Duodenal mucosa (tissue), 2 donors: ENCODE measurements at regions not wholly inside any gene's neighbourhood (a gene's known extent, or its start where the extent isn't known, plus 50 kb on each side); places are given as distances from the start of the nearest gene placed in this dataset.

Experiments
- H3K27ac ChIP-seq: one replicate; pipeline ENCODE4 v1.7.0; 2013; ENCODE audit warnings: low read depth, low read length
- H3K27me3 ChIP-seq, 2 donors: one replicate each; pipeline ENCODE4 v1.7.0; 2013; ENCODE audit warnings: low read length in 2 of 2, control low read depth in 1 of 2; ENCODE audit not compliant: insufficient read depth in 2 of 2, control insufficient read depth in 1 of 2
- H3K36me3 ChIP-seq, 2 donors: one replicate each; pipeline ENCODE4 v1.7.0; 2013; ENCODE audit warnings: low read length in 2 of 2, control low read depth in 1 of 2; ENCODE audit not compliant: insufficient read depth in 2 of 2, control insufficient read depth in 1 of 2
- H3K4me1 ChIP-seq, 2 donors: one replicate each; pipeline ENCODE4 v1.7.0; 2013; ENCODE audit warnings: low read length in 2 of 2, control low read depth in 1 of 2; ENCODE audit not compliant: insufficient read depth in 2 of 2, control insufficient read depth in 1 of 2
- H3K4me3 ChIP-seq, 2 donors: one replicate each; pipeline ENCODE4 v1.7.0; 2013; ENCODE audit warnings: low read length in 2 of 2, low read depth in 1 of 2
- H3K9ac ChIP-seq, 2 donors: one replicate each; pipeline ENCODE4 v1.7.0; 2013; ENCODE audit warnings: low read length in 2 of 2, low read depth in 1 of 2
- H3K9me3 ChIP-seq, 2 donors: one replicate each; pipeline ENCODE4 v1.7.0; 2013; ENCODE audit warnings: low read length in 2 of 2, control low read depth in 1 of 2; ENCODE audit not compliant: control insufficient read depth in 1 of 2

GRCh38 chr12:41635626-41636364, 447.7 kb downstream of the PDZRN4 start:
- Histone ChIP-seq H3K27ac (no peak overlapping the region), H3K9ac (no peak overlapping the region), H3K4me1 (no peaks in the 10 kb centered on the region), H3K4me3 (no peak overlapping the region), H3K27me3 (no peaks in the 10 kb centered on the region), H3K9me3 (no peaks in the 10 kb centered on the region), H3K36me3 (no peaks in the 10 kb centered on the region)

- no peak overlapping the region for H3K9ac ChIP-seq
- no peaks in the 10 kb centered on the region for H3K36me3 ChIP-seq
Measured at GRCh38 chr12:41634091-41634490, 446.0 kb downstream of the PDZRN4 start.

DNA sequence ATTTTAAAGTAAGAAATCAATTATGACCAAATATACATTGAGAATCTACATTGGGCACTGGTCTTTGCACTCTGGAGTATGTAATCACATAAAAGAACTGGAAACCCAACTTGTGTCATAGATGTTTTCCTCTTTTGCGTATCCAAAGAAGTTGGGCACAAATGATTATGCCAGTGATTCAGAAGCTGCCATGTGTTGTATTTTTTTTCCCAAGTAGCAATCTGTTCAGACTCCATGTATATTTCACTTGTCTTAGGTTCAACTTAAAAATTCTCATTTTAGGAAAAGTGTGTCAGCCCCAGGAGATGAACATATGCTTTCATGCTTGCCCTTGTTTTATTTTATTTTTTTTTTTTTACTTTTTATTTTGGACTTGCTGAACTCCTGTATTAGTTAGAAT, 441.5 kb downstream of the PDZRN4 start:
- Histone ChIP-seq H3K4me3 (no peak overlapping the region), H3K9me3 (no peaks in the 10 kb centered on the region), H3K9ac (no peak overlapping the region), H3K36me3 (no peaks in the 10 kb centered on the region), H3K27ac (no peak overlapping the region), H3K27me3 (no peaks in the 10 kb centered on the region), H3K4me1 (no peaks in the 10 kb centered on the region)

More at GRCh38 chr12:41634091-41634490, 446.0 kb downstream of the PDZRN4 start:
- Histone ChIP-seq H3K27me3 (no peaks in the 10 kb centered on the region), H3K4me1 (no peaks in the 10 kb centered on the region), H3K9me3 (no peaks in the 10 kb centered on the region), H3K4me3 (no peak overlapping the region), H3K27ac (no peak overlapping the region)

DNA sequence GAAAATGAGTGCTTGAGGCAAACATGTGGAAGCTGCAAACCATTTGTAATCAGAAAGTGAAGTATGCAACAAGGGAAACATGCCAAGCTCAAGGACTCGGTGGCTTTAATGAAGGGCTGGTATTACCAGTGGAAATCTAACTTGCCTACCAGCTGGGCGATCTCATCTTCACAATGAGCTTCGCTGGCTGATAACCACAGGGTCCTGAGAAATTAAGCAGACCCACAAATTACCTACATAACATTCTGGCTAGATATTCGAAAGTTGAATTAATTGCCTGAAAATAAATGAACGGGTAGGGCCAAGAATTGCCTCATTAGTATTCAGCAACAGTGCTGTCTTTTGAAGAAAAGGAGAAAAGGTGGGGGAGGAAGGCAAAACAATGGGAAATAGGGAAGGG, 439.4 kb downstream of the PDZRN4 start:
- H3K36me3 ChIP-seq = no peaks in the 10 kb centered on the region
- no peaks in the 10 kb centered on the region for H3K9me3 ChIP-seq
- H3K27ac ChIP-seq = no peak overlapping the region
- H3K4me1 ChIP-seq = no peaks in the 10 kb centered on the region
- H3K4me3 ChIP-seq = no peak overlapping the region
- no peak overlapping the region for H3K9ac ChIP-seq
- H3K27me3 ChIP-seq = no peaks in the 10 kb centered on the region

DNA sequence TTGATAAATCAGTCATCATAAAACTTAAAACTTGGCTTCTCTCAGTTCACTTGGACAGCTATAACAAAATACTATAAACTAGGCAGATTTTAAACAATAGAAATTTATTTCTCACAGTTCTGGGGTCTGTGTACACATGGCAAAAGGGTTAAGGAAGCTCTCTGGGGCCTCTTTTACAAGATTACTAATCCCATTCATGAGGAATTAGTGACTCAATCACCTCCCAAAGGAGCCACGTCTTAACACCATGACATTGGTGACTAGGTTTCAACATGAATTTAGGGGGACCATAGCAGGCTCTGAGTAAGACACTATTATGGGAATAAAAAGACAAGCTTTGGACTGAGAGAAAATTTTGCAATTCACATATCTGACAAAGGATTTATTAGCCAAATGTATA, 436.5 kb downstream of the PDZRN4 start:
- Histone ChIP-seq H3K4me3 (no peak overlapping the region), H3K9ac (no peak overlapping the region), H3K27me3 (no peaks in the 10 kb centered on the region), H3K36me3 (no peaks in the 10 kb centered on the region), H3K4me1 (no peaks in the 10 kb centered on the region), H3K27ac (no peak overlapping the region), H3K9me3 (no peaks in the 10 kb centered on the region)
